ENCODE measurements at regions not wholly inside any gene's neighbourhood (a gene's known extent, or its start where the extent isn't known, plus 50 kb on each side); places are given as distances from the start of the nearest gene placed in this dataset.

GRCh38 chr7:50962962-50963374 lies 180.3 kb upstream of the GRB10 start:
- DNase-seq (ENCODE audit: low read depth in 3 of 3), result no peak

GRCh38 chr7:50962281-50962883 lies 179.7 kb upstream of the GRB10 start:
- DNase-seq (ENCODE audit: low read depth in 3 of 3), result no peak

GRCh38 chr7:50960621-50961310 lies 178.1 kb upstream of the GRB10 start:
- no peak for DNase-seq (ENCODE audit: low read depth in 3 of 3)

- DNase-seq (ENCODE audit: low read depth in 3 of 3), result no peak
Measured at GRCh38 chr7:50959991-50960390, 177.3 kb upstream of the GRB10 start.

- no peak for DNase-seq (ENCODE audit: low read depth in 3 of 3)
Measured at GRCh38 chr7:50959560-50959959, 176.9 kb upstream of the GRB10 start.

- DNase-seq (ENCODE audit: low read depth in 3 of 3), result no peak
Measured at GRCh38 chr7:50957855-50958254, 175.2 kb upstream of the GRB10 start.

GRCh38 chr7:50957431-50957830 lies 174.7 kb upstream of the GRB10 start:
- no peak for DNase-seq (ENCODE audit: low read depth in 3 of 3)

- DNase-seq (ENCODE audit: low read depth in 3 of 3), result no peak
Measured at GRCh38 chr7:50956522-50957155, 173.9 kb upstream of the GRB10 start.

- no peak for DNase-seq (ENCODE audit: low read depth in 3 of 3)
Measured at GRCh38 chr7:50954716-50955115, 172.0 kb upstream of the GRB10 start.

GRCh38 chr7:50954245-50954644 lies 171.5 kb upstream of the GRB10 start:
- no peak for DNase-seq (ENCODE audit: low read depth in 3 of 3)

GRCh38 chr7:50953820-50954219 lies 171.1 kb upstream of the GRB10 start:
- no peak for DNase-seq (ENCODE audit: low read depth in 3 of 3)

- DNase-seq (ENCODE audit: low read depth in 3 of 3), result no peak
Measured at GRCh38 chr7:50953303-50953702, 170.6 kb upstream of the GRB10 start.

GRCh38 chr7:50952544-50952943 lies 169.8 kb upstream of the GRB10 start:
- DNase-seq (ENCODE audit: low read depth in 3 of 3), result no peak

- no peak for DNase-seq (ENCODE audit: low read depth in 3 of 3)
Measured at GRCh38 chr7:50952120-50952519, 169.4 kb upstream of the GRB10 start.

- no peak for DNase-seq (ENCODE audit: low read depth in 3 of 3)
Measured at GRCh38 chr7:50943482-50943881, 160.8 kb upstream of the GRB10 start.

GRCh38 chr7:50941525-50941924 lies 158.8 kb upstream of the GRB10 start:
- no peak for DNase-seq (ENCODE audit: low read depth in 3 of 3)

GRCh38 chr7:50940621-50941020 lies 157.9 kb upstream of the GRB10 start:
- DNase-seq (ENCODE audit: low read depth in 3 of 3), result no peak

- no peak for DNase-seq (ENCODE audit: low read depth in 3 of 3)
Measured at GRCh38 chr7:50939021-50939420, 156.3 kb upstream of the GRB10 start.

- DNase-seq (ENCODE audit: low read depth in 3 of 3), result no peak
Measured at GRCh38 chr7:50937727-50938126, 155.0 kb upstream of the GRB10 start.

GRCh38 chr7:50926049-50926448 lies 143.4 kb upstream of the GRB10 start:
- no peak for DNase-seq (ENCODE audit: low read depth in 3 of 3)

- no peak for DNase-seq (ENCODE audit: low read depth in 3 of 3)
Measured at GRCh38 chr7:50923476-50923875, 140.8 kb upstream of the GRB10 start.

- DNase-seq (ENCODE audit: low read depth in 3 of 3), result peak in 2 of 3 experiments; percentile 5 to 40
Measured at GRCh38 chr7:50921114-50921813, 138.6 kb upstream of the GRB10 start.
